ENCODE measurements at regions not wholly inside any gene's neighbourhood (a gene's known extent, or its start where the extent isn't known, plus 50 kb on each side); places are given as distances from the start of the nearest gene placed in this dataset.

- no peak for DNase-seq (ENCODE audit: low spot score)
Measured at GRCh38 chrX:143800150-143800549, 79.6 kb upstream of the SPANXN2 start.

DNA sequence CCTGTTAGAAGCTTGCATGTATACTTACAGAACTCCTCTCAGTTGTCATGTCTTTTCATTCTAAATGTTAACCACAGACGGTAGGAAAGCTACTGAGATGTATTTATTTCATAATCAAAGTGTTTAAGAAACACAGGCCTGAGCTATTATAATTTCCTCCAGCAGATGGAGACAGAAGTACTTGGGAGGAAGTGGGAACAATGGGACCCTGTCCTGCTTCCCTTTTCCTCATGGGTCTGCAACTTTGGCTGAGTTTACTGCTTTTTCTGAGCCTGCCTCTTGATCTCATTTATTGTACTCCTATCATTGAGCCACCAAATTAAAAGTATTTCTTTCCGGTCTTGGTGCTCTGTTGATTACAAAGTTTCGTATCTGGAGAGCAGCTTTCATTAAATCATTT, 67.7 kb upstream of the SPANXN2 start:
- peak; percentile 1 for DNase-seq (ENCODE audit: low spot score)

- DNase-seq (ENCODE audit: low spot score), result no peak
Measured at GRCh38 chrX:143787341-143787740, 66.8 kb upstream of the SPANXN2 start.

DNA sequence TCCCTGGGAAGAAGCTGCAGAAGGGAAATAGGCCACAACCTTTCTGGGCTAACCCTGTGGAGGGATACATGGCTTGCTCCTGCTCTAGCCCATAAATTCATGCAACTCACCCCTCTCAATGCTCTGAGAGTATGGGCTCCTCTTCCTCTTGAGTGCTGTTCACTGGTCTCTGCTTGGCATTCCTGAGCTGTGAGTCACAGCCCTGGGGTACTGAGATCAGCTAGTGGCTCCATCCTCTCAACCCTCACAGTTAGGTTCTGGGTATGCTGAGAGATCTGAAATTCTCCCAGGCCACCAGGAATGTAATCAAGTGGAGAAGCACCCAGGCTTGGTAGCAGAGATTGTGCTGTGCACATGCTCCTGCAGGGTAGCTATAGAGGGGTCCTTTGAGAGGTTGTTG, 60.6 kb upstream of the SPANXN2 start:
- no peak for DNase-seq (ENCODE audit: low spot score)

Data from SW480 (cell line).